ENCODE measurements at regions not wholly inside any gene's neighbourhood (a gene's known extent, or its start where the extent isn't known, plus 50 kb on each side); places are given as distances from the start of the nearest gene placed in this dataset.

DNA sequence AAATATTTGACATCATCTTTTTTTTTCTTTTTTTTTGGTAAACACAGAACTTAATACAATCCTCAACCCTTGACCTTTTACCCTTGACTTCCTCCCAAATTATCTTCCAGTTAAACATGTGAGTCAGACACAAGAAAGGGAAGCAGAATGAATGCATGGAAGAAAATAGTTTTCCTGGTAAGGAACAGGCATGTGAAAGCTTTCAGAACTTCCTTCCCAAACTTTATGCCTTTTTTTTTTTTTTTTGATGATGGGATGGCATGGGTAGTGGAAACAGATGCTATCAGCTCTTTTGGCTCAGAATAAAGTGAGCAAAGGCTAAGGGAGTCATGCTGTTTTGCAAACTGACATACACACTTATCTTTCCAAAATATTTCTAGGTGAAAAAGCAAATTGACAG, 1079.1 kb downstream of the TTLL7 start:
- TF ChIP-seq, protein P1, sequence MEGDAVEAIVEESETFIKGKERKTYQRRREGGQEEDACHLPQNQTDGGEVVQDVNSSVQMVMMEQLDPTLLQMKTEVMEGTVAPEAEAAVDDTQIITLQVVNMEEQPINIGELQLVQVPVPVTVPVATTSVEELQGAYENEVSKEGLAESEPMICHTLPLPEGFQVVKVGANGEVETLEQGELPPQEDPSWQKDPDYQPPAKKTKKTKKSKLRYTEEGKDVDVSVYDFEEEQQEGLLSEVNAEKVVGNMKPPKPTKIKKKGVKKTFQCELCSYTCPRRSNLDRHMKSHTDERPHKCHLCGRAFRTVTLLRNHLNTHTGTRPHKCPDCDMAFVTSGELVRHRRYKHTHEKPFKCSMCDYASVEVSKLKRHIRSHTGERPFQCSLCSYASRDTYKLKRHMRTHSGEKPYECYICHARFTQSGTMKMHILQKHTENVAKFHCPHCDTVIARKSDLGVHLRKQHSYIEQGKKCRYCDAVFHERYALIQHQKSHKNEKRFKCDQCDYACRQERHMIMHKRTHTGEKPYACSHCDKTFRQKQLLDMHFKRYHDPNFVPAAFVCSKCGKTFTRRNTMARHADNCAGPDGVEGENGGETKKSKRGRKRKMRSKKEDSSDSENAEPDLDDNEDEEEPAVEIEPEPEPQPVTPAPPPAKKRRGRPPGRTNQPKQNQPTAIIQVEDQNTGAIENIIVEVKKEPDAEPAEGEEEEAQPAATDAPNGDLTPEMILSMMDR (IDR thresholded peaks at IDR 0.05 in 4 of 5, conservative IDR thresholded peaks at IDR 0.05 in 1 of 5): no peak
- TF ChIP-seq POLR2A (IDR thresholded peaks at IDR 0.05): no peak

Data from gastrocnemius medialis (tissue), 4 donors.